ENCODE measurements at regions not wholly inside any gene's neighbourhood (a gene's known extent, or its start where the extent isn't known, plus 50 kb on each side); places are given as distances from the start of the nearest gene placed in this dataset.

GRCh38 chr9:117547904-117548303 lies 133.0 kb upstream of the ASTN2 start:
- DNase-seq = no peak

GRCh38 chr9:117546894-117547678 lies 132.2 kb upstream of the ASTN2 start:
- DNase-seq = no peak

- DNase-seq = no peak
Observed at GRCh38 chr9:117545846-117546245, 131.0 kb upstream of the ASTN2 start.

- DNase-seq = no peak
Observed at GRCh38 chr9:117543089-117543488, 128.2 kb upstream of the ASTN2 start.

GRCh38 chr9:117542021-117542420 lies 127.2 kb upstream of the ASTN2 start:
- DNase-seq = no peak

- DNase-seq = no peak
Observed at GRCh38 chr9:117541181-117541580, 126.3 kb upstream of the ASTN2 start.

- DNase-seq = no peak
Observed at GRCh38 chr9:117535973-117536372, 121.1 kb upstream of the ASTN2 start.

GRCh38 chr9:117535434-117535833 lies 120.6 kb upstream of the ASTN2 start:
- DNase-seq = no peak

- DNase-seq = no peak
Observed at GRCh38 chr9:117528225-117528624, 113.4 kb upstream of the ASTN2 start.

GRCh38 chr9:117526674-117527073 lies 111.8 kb upstream of the ASTN2 start:
- DNase-seq = no peak

- DNase-seq = no peak
Observed at GRCh38 chr9:117523531-117524153, 108.8 kb upstream of the ASTN2 start.

GRCh38 chr9:117521293-117521692 lies 106.4 kb upstream of the ASTN2 start:
- DNase-seq = no peak

GRCh38 chr9:117516676-117517632 lies 102.1 kb upstream of the ASTN2 start:
- no peak for DNase-seq

- no peak for DNase-seq
Observed at GRCh38 chr9:117511852-117512481, 97.1 kb upstream of the ASTN2 start.

- DNase-seq = no peak
Observed at GRCh38 chr9:117496307-117496706, 81.5 kb upstream of the ASTN2 start.

- peak; percentile 47 for DNase-seq
Observed at GRCh38 chr9:117494401-117495090, 79.7 kb upstream of the ASTN2 start.

GRCh38 chr9:117492476-117492875 lies 77.6 kb upstream of the ASTN2 start:
- DNase-seq = no peak

- no peak for DNase-seq
Observed at GRCh38 chr9:117491491-117491890, 76.6 kb upstream of the ASTN2 start.

GRCh38 chr9:117490199-117490598 lies 75.3 kb upstream of the ASTN2 start:
- no peak for DNase-seq

GRCh38 chr9:117488659-117489058 lies 73.8 kb upstream of the ASTN2 start:
- no peak for DNase-seq

GRCh38 chr9:117487555-117488175 lies 72.8 kb upstream of the ASTN2 start:
- peak; percentile 88 for DNase-seq

GRCh38 chr9:117486426-117486825 lies 71.6 kb upstream of the ASTN2 start:
- DNase-seq = no peak
